Astrocyte of the hippocampus (primary cell): ENCODE measurements at regions not wholly inside any gene's neighbourhood (a gene's known extent, or its start where the extent isn't known, plus 50 kb on each side); places are given as distances from the start of the nearest gene placed in this dataset.

Experiments
- DNase-seq: peaks from one replicate; pipeline ENCODE4 v3.0.0; 2011; ENCODE audit warnings: low read depth, low spot score

DNA sequence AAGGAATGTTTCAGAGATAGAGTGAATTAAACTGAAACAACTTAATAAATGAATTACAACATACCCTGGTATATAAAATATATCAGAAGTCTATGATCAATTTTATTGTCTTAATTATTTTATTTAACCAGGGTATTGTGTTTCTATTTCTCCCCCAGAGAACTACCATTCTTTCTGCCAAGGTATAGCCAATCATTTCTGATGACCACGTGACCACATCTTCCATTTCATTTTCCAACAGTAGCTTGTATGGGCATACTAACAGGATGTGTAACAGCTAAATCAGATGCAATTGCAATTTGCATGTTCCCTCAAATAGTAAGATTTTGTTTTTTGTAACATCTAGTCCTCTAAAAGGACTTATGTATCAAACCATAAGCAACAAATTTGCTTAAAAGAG, 123.9 kb upstream of the COL1A2 start:
- no peak for DNase-seq

DNA sequence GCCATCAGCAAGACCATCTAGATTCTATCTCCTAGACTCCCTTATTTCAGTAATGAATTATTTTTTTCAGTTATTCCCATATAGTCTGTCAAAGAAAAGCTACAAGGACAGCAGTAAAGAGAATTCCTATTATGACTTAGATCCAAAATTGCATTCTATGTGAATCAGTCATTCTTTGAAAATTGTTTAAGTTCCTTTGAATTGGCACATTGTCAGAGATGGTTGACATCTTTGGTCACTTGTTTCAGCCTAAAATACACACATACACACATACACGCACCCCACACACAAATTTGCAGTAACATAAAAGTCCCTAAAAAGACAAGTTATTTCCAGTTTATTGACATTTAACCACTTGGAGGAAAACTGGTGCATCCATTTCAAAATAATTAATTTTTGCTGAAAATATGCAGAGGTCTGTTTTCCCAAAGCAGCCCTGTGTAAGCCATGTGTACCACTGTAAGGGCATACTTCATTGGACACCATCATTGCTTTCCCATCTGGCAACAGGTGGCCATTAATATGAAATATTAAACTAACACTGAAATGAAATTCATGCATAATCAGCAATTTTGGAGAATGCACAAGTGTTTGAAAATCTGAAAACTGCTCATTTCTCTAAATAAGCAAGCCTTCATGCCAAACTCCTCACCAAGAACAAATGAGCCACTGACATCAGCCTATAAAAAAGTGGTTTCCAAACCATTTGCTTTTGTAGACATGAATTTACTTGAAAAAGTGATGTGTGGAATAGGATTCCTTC, 121.7 kb upstream of the COL1A2 start:
- DNase-seq = no peak

DNA sequence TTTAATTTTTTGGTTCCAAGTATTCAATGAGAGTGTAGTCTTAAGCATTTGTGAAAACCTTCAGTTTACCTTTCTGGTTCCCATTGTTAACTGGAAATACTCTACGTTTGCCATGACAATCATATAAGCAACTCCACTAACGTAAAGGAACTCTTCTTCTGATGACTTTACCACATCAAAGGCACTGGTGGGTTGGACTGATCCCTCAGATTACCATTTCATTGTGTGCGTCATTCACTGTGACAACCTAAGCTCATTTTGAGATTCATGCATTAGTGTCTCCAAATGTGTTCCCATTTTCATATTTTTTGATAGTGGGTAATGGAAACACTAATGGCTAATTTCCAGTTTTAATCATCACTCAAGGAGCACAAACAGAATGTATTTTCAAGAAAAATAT, 119.9 kb upstream of the COL1A2 start:
- no peak for DNase-seq

DNA sequence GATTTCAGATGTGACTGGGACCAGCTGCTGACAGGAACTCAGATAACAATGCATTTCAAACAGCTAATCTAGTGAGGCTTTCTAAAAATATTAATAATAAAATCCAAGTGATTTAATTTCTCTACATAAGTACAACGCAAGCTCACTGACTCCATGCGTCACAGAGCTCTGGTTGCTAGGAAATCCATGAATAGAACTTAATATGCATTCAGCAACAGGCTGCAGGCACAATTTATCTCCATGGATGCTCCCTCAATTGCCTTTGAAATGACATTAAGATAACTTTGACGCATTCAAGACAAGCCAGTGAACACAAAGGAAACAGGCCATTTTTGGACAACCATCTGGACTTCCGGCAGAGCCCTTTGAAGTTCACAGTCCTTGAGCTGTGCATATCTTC, 118.7 kb upstream of the COL1A2 start:
- no peak for DNase-seq

DNA sequence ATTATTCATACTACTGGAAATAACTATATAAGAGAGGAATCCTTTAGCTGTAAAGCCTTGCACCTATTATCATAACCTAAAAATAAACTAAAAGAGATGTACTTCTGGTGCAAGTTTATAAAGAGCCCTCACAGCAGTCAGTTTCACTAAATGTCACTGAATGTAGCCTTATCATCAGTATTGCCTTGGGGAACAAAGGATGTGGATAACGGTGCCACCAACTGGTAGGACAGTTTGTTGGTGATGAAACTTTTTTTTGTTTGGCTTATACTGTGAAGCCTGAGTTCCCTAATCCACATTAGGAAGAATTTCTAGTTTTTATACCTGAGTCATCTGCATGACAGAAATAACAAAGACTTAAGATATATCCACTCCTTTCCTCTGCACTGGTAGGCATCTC, 117.9 kb upstream of the COL1A2 start:
- DNase-seq = peak; percentile 57

DNA sequence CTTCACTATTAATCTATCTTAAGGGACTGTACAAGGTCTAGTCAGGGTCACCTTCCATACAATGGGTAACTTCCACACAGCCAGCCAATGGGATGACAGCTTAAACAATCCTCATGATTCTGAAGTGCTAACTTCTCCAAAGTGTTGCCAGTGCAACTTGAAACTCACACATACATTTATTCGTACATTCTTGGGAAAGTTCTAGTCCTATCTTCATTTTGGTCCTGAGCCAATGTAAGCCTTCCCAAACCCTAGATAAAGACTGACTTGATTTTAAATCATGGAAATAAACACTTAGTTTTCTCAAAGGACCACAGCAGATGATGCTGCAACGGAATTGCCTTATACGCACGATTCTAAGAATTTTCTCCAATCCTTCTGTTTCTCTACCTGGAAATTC, 117.5 kb upstream of the COL1A2 start:
- no peak for DNase-seq

DNA sequence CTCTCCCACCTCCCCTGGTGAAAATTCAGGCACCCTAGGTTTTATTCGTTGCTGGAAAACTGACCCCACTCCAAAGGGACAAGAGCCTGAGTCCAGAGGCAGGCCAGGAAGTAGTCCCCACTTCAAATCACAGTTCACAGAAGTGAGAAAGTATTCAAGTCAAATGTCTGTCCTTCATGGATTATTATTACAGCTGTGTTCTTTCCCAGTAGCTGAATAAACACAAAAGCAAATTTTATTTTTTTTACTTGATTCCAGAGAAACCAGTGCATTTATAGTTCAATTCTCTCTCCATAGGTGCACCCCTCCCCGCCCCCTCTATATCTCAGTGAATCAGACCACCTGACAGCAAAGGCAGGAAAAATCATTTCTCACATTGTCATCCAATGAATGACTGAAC, 113.8 kb upstream of the COL1A2 start:
- no peak for DNase-seq

DNA sequence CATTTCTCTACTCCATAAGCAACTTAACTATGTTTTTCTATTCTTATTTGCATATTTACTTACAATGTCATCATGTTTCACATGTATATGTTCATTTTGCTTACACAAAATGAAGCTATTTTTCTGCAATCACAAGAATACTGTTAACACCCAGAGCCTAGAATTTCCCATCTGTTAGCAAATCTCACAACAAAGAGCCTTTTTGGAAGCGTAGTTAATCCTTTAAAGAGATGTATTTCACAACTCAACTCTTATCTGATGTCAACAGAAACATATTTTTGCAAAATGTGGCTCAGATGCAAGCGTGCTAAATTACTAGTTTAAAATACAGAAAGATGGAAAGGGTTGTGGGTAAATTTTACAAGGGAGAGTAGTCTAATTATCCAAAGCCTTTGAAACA, 110.6 kb upstream of the COL1A2 start:
- no peak for DNase-seq

DNA sequence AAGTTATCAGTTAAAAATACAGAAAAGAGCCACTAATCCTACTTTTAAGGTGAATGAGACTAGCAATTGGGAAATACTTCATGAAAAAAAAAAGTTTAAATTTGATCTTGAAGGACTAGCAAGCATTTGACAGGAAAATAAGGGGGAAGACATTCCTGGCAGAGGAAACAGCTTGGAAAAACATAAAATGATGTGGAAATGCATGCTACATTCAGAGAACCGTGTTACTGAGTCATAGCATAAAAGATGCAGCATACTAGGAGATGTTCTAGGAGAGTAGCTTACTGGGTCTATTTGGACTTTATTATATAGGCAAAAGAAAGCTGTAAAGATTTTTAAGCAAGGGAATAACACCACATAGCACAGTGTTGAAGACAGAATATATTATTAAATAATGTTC, 108.6 kb upstream of the COL1A2 start:
- DNase-seq = no peak

DNA sequence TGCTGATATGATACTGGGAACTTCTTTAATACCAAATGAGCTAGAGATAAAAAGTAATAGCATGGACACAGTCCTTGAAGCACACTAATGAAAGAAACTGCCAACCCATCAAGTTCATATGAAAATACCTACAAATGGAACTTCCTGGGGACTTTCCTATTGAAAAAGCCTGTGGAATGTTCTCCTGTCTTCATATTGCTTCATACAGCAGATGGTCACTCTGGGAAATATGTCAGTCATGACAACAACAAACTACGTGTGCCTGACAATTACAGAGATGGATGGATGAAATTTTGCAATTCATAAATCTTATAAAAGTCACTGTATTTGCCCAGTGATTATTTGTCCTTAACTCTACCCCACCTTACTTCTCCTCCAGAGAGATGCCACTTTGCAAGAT, 106.6 kb upstream of the COL1A2 start:
- no peak for DNase-seq

DNA sequence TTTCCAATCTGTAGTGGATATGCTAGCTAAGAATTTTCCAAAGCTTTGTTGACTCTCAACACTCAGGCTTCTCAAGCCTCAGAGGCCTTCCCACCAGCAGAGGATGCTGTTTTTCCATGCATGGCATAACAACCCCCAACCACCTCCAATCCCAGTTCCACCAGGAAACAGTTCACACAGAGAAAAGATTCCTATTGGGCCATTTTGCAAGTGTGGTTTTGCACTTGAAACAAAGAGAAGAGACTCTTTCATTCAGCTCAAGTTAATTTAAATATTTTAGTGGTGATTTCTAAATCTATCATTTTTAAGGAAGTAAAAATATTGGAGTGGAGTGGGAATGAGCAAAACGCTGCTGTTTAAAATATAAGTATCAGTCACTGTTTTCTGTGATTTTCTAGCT, 105.6 kb upstream of the COL1A2 start:
- peak; percentile 92 for DNase-seq

DNA sequence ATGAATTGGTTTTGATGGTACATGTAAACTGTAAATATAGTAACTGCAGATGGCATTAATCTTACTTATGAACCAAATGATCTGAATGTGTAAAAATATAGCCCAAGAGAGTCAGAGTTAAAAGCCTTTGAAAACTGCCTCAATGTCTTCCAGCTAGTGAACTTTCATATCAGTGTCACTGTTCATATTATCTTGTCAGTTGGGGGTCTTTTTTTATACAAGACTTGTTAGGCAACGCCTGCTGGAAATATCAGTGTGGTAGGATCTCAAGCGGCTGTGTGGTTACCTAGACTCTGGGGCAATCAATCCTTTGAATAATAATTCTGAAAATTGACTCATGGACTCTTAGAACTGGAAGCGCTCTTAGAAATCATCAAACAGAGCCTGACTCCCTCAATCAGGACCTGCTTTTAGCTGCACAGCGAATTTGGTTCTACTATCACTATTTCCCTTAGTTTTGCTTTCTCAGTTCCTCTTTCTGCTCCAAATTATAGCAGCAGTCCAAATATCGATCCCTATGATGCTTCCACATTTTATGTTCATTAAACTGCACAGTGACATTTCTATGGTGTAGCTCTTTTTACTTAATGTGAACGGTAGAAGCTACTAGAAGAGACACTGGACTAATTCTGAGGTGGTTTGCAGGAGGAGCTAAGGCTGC, 100.1 kb upstream of the COL1A2 start:
- DNase-seq = no peak

DNA sequence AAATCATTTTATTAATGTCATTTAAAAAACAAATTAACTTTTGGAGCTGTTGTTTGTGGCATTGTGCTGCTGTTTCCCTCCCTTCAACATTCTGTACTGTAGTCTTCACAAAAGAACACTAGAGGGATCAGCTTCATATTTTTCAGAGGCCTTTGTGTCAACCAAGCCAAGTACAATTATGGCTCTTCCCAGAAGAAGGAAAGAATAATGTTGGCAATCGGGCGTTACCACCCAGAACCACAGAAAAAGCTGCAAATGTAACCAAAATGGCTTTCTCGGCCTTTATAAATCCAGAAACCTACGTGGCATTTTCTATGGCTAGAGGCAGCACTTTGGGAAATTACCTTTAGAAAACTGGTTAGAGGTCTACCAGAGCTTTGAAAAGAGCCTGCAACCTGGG, 98.8 kb upstream of the COL1A2 start:
- DNase-seq = peak; percentile 82

DNA sequence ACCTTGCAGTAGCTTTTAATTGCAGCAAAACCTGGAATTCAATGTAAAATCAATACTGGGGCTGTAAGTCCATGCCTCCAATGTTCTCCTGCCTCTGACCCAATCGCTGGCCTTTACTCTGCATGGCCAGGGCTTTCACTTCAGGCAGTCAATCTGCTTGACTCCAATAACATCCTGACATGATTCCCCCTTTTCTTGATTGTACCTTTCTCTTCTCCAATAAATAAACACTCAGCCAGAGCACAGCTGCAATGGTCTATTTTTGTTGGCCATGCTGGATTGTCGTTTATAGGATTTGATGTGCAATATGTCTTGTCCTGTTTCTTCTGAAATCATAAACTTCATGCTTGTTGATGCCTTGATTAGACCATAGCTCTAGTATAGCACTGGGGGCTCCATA, 97.8 kb upstream of the COL1A2 start:
- DNase-seq = no peak

DNA sequence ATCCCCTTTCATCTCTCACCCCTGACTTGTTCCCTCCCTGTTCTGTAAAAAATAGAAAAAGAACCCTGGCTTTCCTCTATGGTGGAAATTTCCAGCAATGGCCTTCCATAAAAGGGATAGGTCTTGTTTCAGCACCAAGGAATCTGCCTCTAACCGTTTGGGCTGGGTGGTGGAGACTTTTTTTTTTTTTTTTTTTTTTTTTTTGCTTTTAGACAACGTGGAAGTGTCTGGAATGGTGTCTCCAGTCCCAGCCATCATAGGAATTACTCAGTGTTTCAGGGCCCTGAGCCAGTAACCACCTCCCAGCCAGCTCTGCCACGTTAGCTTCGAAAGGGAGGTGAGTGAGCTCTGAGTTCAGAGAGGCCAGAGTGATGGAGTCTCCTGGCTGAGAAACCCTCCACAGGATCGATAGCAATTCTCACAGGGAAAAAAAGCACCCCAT, 97.3 kb upstream of the COL1A2 start:
- peak; percentile 96 for DNase-seq

DNA sequence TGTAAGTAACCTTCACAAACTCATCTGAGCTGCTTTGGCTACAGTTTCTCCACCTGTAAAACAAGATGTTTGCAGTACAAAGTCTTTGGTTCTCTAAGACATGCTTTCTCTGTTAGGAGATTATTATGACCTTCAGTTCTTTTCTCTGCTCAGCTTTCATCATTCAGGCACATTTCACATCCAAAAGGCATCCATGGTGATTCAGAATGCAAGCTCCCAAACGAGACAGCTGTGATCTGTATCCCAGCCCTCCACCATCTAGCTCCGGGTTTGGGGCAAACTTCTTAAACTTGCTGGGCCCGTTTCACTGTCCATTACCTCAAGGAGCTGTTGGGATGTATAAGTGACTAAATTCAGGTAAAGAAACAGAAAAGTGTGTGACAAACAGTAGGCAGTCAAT, 95.8 kb upstream of the COL1A2 start:
- DNase-seq = peak; percentile 39

DNA sequence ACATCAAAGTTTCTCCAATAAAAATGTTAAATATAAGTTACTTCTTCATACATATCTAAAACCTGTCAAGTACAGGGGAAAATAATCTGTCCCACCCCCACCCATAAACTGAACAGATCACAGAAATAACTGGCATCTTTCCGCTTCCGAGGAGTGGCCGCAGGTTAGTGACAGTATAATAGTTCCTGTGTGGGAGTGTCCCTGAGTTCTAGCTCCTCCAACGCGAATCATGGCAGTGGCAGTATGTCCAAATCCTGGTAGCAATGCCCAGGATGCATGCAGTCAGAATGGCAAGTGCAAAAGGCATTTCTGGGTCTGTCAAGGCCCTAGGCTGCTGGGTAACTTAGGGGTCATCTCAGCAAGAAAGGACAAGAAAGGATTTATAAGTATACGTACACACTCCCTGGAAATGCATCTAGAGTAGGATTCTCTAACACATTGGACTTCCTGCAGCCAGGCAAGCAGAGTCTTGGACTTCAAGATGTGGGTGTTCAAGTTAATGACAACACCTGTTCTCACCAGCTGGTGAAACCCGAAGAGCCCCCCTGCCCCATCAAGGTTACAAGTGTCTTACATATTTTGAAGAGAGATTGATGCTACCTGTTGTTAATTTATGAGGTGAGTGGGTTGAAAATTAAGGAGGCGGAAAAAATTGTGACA, 94.4 kb upstream of the COL1A2 start:
- peak; percentile 15 for DNase-seq

DNA sequence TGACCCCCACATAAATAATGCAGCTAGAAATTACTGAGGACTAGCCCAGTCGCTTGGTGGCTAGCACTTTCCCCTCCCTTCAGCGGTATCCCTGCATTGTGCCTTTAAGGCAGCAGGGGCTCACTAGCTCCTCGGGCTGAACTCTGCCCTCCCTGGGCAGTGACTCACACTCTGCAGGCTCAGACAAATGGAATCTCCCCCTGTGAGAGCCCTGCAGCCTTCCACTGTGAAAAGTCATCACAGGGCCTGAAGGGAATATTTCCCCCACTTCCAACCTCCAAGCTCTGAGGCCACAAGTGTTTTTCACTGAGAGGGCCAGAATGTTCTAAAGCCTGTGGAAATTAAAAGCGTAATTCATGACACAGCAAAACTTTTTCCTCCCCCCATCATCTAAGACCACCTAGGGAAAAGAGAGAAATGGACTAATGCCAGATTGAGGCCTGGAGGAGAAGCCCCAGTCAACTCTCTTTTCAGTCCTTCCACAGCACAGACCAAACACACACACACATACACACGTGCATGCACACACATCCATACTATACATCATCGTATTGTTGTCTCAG, 93.6 kb upstream of the COL1A2 start:
- peak; percentile 96 for DNase-seq

DNA sequence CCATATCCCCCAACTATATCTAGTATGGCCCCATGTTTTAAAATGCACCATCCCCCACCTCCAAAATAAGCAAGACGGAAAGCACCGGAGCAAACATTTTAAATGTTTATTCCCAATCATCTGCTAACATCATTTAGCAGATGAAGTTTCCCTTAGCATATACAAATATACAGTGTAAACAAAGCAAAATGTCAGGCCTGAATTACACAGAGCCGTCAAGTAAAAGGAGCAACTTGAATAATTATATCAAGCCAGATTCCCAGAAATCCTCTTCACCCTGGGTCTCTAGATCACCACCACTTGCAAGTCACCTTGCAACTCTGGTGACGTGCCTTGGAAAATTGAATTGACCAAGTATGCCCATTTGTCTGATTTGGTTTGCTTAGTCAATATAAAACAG, 91.6 kb upstream of the COL1A2 start:
- DNase-seq = no peak

DNA sequence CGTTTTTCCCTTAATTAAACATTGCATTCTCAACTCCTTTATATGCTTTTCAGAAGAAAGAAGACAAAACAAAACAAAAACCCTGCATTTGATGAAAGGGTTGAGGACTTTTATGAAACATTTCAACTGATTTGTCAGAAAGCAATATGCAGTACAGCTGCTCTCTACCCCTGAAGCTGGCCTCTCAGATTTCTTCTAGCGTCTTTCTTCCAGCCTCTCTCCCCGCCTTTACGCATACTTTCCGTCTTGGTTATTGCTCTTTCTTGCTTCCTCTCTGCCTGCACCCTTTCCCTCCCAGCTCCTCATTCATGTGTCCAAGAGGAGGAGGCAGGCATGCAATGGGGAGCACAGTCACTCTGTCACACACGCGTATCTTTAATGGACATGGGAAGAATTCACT, 91.0 kb upstream of the COL1A2 start:
- DNase-seq = peak; percentile 70

DNA sequence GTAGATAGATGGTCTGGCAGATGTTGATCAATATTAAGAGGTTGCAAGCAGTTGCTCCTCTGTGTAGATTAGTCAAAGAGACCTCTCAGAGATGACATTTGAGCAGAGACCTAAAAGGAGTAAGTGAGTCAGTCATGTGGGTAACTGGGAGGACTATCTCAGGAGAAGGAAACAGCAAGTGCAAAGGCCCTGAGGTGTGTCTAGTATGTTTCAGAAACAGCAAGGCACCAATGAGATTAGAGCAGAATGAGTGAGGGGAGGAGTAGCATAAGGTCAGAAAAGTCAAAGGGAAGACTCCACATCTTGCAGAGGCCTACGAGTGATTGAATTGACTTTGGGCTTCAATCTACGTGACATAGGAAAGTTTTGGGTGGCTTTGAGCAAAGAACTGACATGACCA, 89.8 kb upstream of the COL1A2 start:
- no peak for DNase-seq

DNA sequence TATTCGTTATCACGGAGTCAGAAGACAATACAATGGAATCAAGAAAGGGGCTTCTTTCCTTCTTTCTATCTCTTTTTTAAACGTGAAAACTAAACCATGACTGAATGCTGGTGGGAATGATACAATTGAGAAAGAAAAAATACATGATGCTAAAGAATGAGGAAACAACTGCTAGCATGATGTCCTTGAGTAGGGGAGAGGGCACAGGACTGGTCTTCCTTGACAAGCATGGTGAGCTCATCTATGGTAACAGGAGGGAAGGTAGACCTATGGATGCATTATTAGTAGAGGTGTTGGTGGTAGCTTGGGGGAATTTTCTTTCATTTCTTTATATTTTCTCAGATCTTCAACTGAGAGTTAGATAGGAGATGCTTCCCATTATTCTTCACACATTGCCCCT, 88.9 kb upstream of the COL1A2 start:
- DNase-seq = no peak
